Stimulated activated CD4-positive, alpha-beta T cell treated with anti-CD3 and anti-CD28 coated beads, Interleukin-12 subunit alpha, Interleukin-12 subunit beta, amount 100 ng/mL, for 4 hours (primary cell): ENCODE measurements at regions not wholly inside any gene's neighbourhood (a gene's known extent, or its start where the extent isn't known, plus 50 kb on each side); places are given as distances from the start of the nearest gene placed in this dataset.
"Not testable (repeated sequence)": the region's sequence is repeated elsewhere in the genome, so short reads cannot be mapped to it uniquely, and the experiment has no call there.

Experiments used
- DNase-seq: peaks from one replicate; pipeline ENCODE4 v3.0.0-alpha.2; 2020

GRCh38 chr10:7108141-7108540 lies 302.7 kb downstream of the SFMBT2 start:
- no peak for DNase-seq

GRCh38 chr10:7107285-7107684 lies 303.5 kb downstream of the SFMBT2 start:
- DNase-seq: no peak

- not testable (repeated sequence) for DNase-seq
Observed at GRCh38 chr10:7104379-7104778, 306.5 kb downstream of the SFMBT2 start.

- DNase-seq: no peak
Observed at GRCh38 chr10:7102557-7103349, 308.1 kb downstream of the SFMBT2 start.

- no peak for DNase-seq
Observed at GRCh38 chr10:7102084-7102483, 308.8 kb downstream of the SFMBT2 start.

GRCh38 chr10:7101451-7101850 lies 309.4 kb downstream of the SFMBT2 start:
- no peak for DNase-seq

GRCh38 chr10:7100032-7100702 lies 310.7 kb downstream of the SFMBT2 start:
- no peak for DNase-seq

GRCh38 chr10:7098160-7098762 lies 312.6 kb downstream of the SFMBT2 start:
- no peak for DNase-seq

- DNase-seq: no peak
Observed at GRCh38 chr10:7094781-7095180, 316.1 kb downstream of the SFMBT2 start.

- no peak for DNase-seq
Observed at GRCh38 chr10:7093368-7093767, 317.5 kb downstream of the SFMBT2 start.

GRCh38 chr10:7092603-7093002 lies 318.2 kb downstream of the SFMBT2 start:
- no peak for DNase-seq

GRCh38 chr10:7090529-7090928 lies 320.3 kb downstream of the SFMBT2 start:
- DNase-seq: no peak

GRCh38 chr10:7085913-7086589 lies 324.8 kb downstream of the SFMBT2 start:
- no peak for DNase-seq

GRCh38 chr10:7085147-7085912 lies 325.5 kb downstream of the SFMBT2 start:
- no peak for DNase-seq

- no peak for DNase-seq
Observed at GRCh38 chr10:7084280-7085005, 326.4 kb downstream of the SFMBT2 start.

- DNase-seq: no peak
Observed at GRCh38 chr10:7082967-7083366, 327.9 kb downstream of the SFMBT2 start.

- DNase-seq: no peak
Observed at GRCh38 chr10:7077880-7078279, 333.0 kb downstream of the SFMBT2 start.

- DNase-seq: no peak
Observed at GRCh38 chr10:7075851-7076250, 335.0 kb downstream of the SFMBT2 start.

GRCh38 chr10:7075110-7075509 lies 335.7 kb downstream of the SFMBT2 start:
- no peak for DNase-seq

GRCh38 chr10:7071421-7071820 lies 339.4 kb downstream of the SFMBT2 start:
- DNase-seq: no peak

GRCh38 chr10:7070950-7071349 lies 339.9 kb downstream of the SFMBT2 start:
- no peak for DNase-seq

GRCh38 chr10:7069706-7070105 lies 341.1 kb downstream of the SFMBT2 start:
- no peak for DNase-seq
